Hepatocyte (in vitro differentiated cells): ENCODE measurements at regions not wholly inside any gene's neighbourhood (a gene's known extent, or its start where the extent isn't known, plus 50 kb on each side); places are given as distances from the start of the nearest gene placed in this dataset.

Source experiments
- DNase-seq: peaks from one replicate; pipeline ENCODE4 v3.0.0-alpha.2; 2016; ENCODE audit warnings: low spot score
- H2AFZ ChIP-seq: fragments of 200-600 bp; sonication (generic); 2 replicates; pipeline ENCODE4 v1.6.0; 2016; ENCODE audit warnings: antibody characterized with exemption, mild to moderate bottlenecking
- H3K27ac ChIP-seq: fragments of 200-600 bp; sonication (generic); 2 replicates; pipeline ENCODE4 v1.5.1; 2016; ENCODE audit warnings: mild to moderate bottlenecking
- H3K27me3 ChIP-seq: fragments of 200-600 bp; sonication (generic); 2 replicates; pipeline ENCODE4 v1.6.1; 2016
- H3K36me3 ChIP-seq: fragments of 200-600 bp; sonication (generic); replicated peaks from 2 replicates; pipeline ENCODE4 v1.5.1; 2016; ENCODE audit warnings: low read depth; ENCODE audit not compliant: insufficient read depth
- H3K4me1 ChIP-seq: fragments of 200-600 bp; sonication (generic); 2 replicates; pipeline ENCODE4 v1.5.1; 2016; ENCODE audit warnings: mild to moderate bottlenecking, moderate library complexity; ENCODE audit not compliant: insufficient read depth
- H3K4me2 ChIP-seq: fragments of 200-600 bp; sonication (generic); 2 replicates; pipeline ENCODE4 v1.6.0; 2016
- H3K4me3 ChIP-seq: fragments of 200-600 bp; sonication (generic); 2 replicates; pipeline ENCODE4 v1.5.1; 2016; ENCODE audit warnings: mild to moderate bottlenecking
- H3K79me2 ChIP-seq: fragments of 200-600 bp; sonication (generic); 2 replicates; pipeline ENCODE4 v1.6.0; 2017; ENCODE audit warnings: mild to moderate bottlenecking
- H3K9me2 ChIP-seq: fragments of 200-600 bp; sonication (generic); replicated peaks from 2 replicates; pipeline ENCODE4 v1.6.0; 2017; ENCODE audit warnings: mild to moderate bottlenecking; ENCODE audit not compliant: insufficient read depth
- H3K9me3 ChIP-seq: fragments of 200-600 bp; sonication (generic); 2 replicates; pipeline ENCODE4 v1.5.1; 2016; ENCODE audit warnings: low read depth, mild to moderate bottlenecking
- H4K20me1 ChIP-seq: fragments of 200-600 bp; sonication (generic); 2 replicates; pipeline ENCODE4 v1.6.0; 2016; ENCODE audit warnings: mild to moderate bottlenecking; ENCODE audit not compliant: insufficient read depth, poor library complexity, severe bottlenecking
- CTCF ChIP-seq: fragments of 200-600 bp; sonication (generic); IDR thresholded peaks from 2 replicates; pipeline ENCODE4 v1.5.1; 2016; ENCODE audit warnings: antibody characterized with exemption, mild to moderate bottlenecking; ENCODE audit not compliant: poor library complexity
- EZH2 ChIP-seq: fragments of 200-600 bp; sonication (generic); IDR thresholded peaks from 2 replicates; pipeline ENCODE4 v1.6.1; 2016; ENCODE audit warnings: antibody characterized with exemption, mild to moderate bottlenecking, borderline replicate concordance
- EZH2phosphoT487 ChIP-seq: fragments of 200-600 bp; sonication (generic); IDR thresholded peaks from one replicate; pipeline ENCODE4 v1.6.1; 2018; ENCODE audit warnings: antibody characterized with exemption, mild to moderate bottlenecking, low read depth, moderate library complexity; ENCODE audit not compliant: unreplicated experiment, severe bottlenecking
- WGBS: methylation state at CpG from one replicate; pipeline ENCODE4 v1.1.6; 2016; ENCODE audit warnings: low lambda C conversion rate; ENCODE audit errors: missing lambda C conversion rate; 5-methylcytosine and 5-hydroxymethylcytosine counted together

- Histone ChIP-seq H2AFZ (no peak overlapping the region), H3K79me2 (no peaks in the 10 kb centered on the region), H3K9me2 (no peaks in the 10 kb centered on the region), H4K20me1 (no peaks in the 10 kb centered on the region), H3K4me2 (no peak overlapping the region), H3K27ac (no peak overlapping the region), H3K9me3 (no peaks in the 10 kb centered on the region), H3K4me3 (no peak overlapping the region), H3K36me3 (no peaks in the 10 kb centered on the region), H3K4me1 (peaks cover 9% of the 10 kb centered on the region), H3K27me3 (no peaks in the 10 kb centered on the region)
- no peak for DNase-seq
- 77% methylated on average over 5 of the region's 5 CpGs for WGBS
- TF ChIP-seq EZH2phosphoT487 (no peak), EZH2 (no peak), CTCF (no peak)
Observed at GRCh38 chr21:16285605-16286126, 555.9 kb downstream of the USP25 start.

- no peak overlapping the region for H3K4me3 ChIP-seq
- no peak overlapping the region for H3K4me2 ChIP-seq
- H3K9me2 ChIP-seq = no peaks in the 10 kb centered on the region
- no peak overlapping the region for H2AFZ ChIP-seq
- TF ChIP-seq CTCF (no peak), EZH2phosphoT487 (no peak), EZH2 (no peak)
- no peak for DNase-seq
- H3K79me2 ChIP-seq = no peaks in the 10 kb centered on the region
- 59% methylated on average over 2 of the region's 2 CpGs for WGBS
- H3K4me1 ChIP-seq = no peaks in the 10 kb centered on the region
- no peaks in the 10 kb centered on the region for H3K27me3 ChIP-seq
- H3K27ac ChIP-seq = no peak overlapping the region
- no peaks in the 10 kb centered on the region for H4K20me1 ChIP-seq
- H3K9me3 ChIP-seq = no peaks in the 10 kb centered on the region
- no peaks in the 10 kb centered on the region for H3K36me3 ChIP-seq
Observed at GRCh38 chr21:16287046-16287445, 557.3 kb downstream of the USP25 start.

- Histone ChIP-seq H3K4me3 (no peak overlapping the region), H3K9me2 (no peaks in the 10 kb centered on the region), H3K27me3 (no peaks in the 10 kb centered on the region), H3K4me2 (no peak overlapping the region), H3K27ac (no peak overlapping the region), H4K20me1 (no peaks in the 10 kb centered on the region), H3K9me3 (no peaks in the 10 kb centered on the region), H2AFZ (no peak overlapping the region), H3K79me2 (no peaks in the 10 kb centered on the region), H3K36me3 (no peaks in the 10 kb centered on the region), H3K4me1 (no peaks in the 10 kb centered on the region)
- WGBS = 73% methylated on average over 7 of the region's 7 CpGs
- TF ChIP-seq EZH2phosphoT487 = no peak
- no peak for TF ChIP-seq EZH2
- TF ChIP-seq CTCF = no peak
- no peak for DNase-seq
Observed at GRCh38 chr21:16291296-16291695, 561.5 kb downstream of the USP25 start.

- DNase-seq = no peak
- Histone ChIP-seq H3K9me3 (no peaks in the 10 kb centered on the region), H3K79me2 (no peaks in the 10 kb centered on the region), H3K27me3 (no peaks in the 10 kb centered on the region), H3K4me2 (no peak overlapping the region), H3K36me3 (no peaks in the 10 kb centered on the region), H4K20me1 (no peaks in the 10 kb centered on the region), H3K9me2 (no peaks in the 10 kb centered on the region), H3K4me1 (no peaks in the 10 kb centered on the region), H3K27ac (no peak overlapping the region), H2AFZ (no peak overlapping the region), H3K4me3 (no peak overlapping the region)
- 91% methylated on average over 5 of the region's 5 CpGs for WGBS
- no peak for TF ChIP-seq EZH2
- TF ChIP-seq CTCF = no peak
- no peak for TF ChIP-seq EZH2phosphoT487
Observed at GRCh38 chr21:16294128-16294527, 564.3 kb downstream of the USP25 start.
